ENCODE measurements at regions not wholly inside any gene's neighbourhood (a gene's known extent, or its start where the extent isn't known, plus 50 kb on each side); places are given as distances from the start of the nearest gene placed in this dataset.

- no peaks in the 10 kb centered on the region for H3K9me3 ChIP-seq (ENCODE audit: control insufficient read depth, insufficient read depth, low read depth, low read length)
- CTCF ChIA-PET: interaction anchor here (0.6 kb wide), 1 partner anchor 1826 kb away, joined by 3 read pairs; no protein-coding TSS in a partner anchor
- TF ChIP-seq ZNF610 (tag by site-specific recombination; IDR thresholded peaks at IDR 0.05; ENCODE audit: borderline replicate concordance) (no peak), ZNF24 (tag by site-specific recombination; IDR thresholded peaks at IDR 0.05) (no peak), ZNF174 (tag by site-specific recombination; IDR thresholded peaks at IDR 0.05) (no peak), ZNF2 (tag by site-specific recombination; IDR thresholded peaks at IDR 0.05) (no peak), ZNF398 (tag by site-specific recombination; IDR thresholded peaks at IDR 0.05) (no peak), SALL2 (tag by site-specific recombination; IDR thresholded peaks at IDR 0.05; ENCODE audit: borderline replicate concordance) (no peak), ZBTB20 (tag by site-specific recombination; IDR thresholded peaks at IDR 0.05) (no peak), ZFHX2 (tag by site-specific recombination; conservative IDR thresholded peaks at IDR 0.05) (no peak), ZSCAN16 (tag by site-specific recombination; IDR thresholded peaks at IDR 0.05) (no peak)
- no peak overlapping the region for H3K4me3 ChIP-seq (ENCODE audit: low read depth, low read length)
- H3K36me3 ChIP-seq (ENCODE audit: control insufficient read depth in 2 of 2, insufficient read depth in 1 of 2, low read length in 2 of 2): no peaks in the 10 kb centered on the region
- H3K4me1 ChIP-seq (ENCODE audit: control insufficient read depth, insufficient read depth, low read length): 0 out of 2 replicates have a peak, but pooled peaks cover 2% of the 10 kb centered on the region
- POLR2A ChIA-PET: no interaction called here
- H3K27ac ChIP-seq (ENCODE audit: extremely low read depth, low read depth, low read length): no peak overlapping the region
Observed at GRCh38 chr2:146987996-146988395, 856.8 kb upstream of the ACVR2A start.

DNA sequence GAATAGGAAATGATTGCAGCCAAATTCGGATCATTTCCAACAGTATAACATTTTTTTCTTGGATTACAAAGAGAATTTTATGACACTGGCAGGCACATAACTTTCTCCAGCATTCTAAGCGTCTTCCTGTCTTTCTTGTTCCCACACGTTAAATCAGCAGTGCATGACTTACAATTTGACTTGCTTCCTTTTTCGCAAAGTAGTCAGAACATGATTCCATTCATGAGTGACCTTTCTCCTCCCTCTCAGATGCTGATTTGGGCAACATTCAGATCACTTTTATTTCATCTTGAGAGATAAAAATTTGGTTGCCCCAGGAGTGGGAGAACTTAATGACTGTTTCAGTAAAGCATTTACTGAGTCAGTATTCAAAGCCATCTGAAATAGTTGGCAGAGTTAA lies 858.7 kb upstream of the ACVR2A start:
- TF ChIP-seq ZNF521 (tag by site-specific recombination; IDR thresholded peaks at IDR 0.05) (no peak), KLF16 (tag by site-specific recombination; IDR thresholded peaks at IDR 0.05) (no peak), ZNF664 (tag by site-specific recombination; IDR thresholded peaks at IDR 0.05) (no peak), ZNF433 (tag by site-specific recombination; IDR thresholded peaks at IDR 0.05; ENCODE audit: low read depth) (no peak)
- Histone ChIP-seq H3K4me1 (ENCODE audit: control insufficient read depth, insufficient read depth, low read length) (0 out of 2 replicates have a peak, but pooled peaks cover 2% of the 10 kb centered on the region), H3K36me3 (ENCODE audit: control insufficient read depth in 2 of 2, insufficient read depth in 1 of 2, low read length in 2 of 2) (no peaks in the 10 kb centered on the region), H3K27ac (ENCODE audit: extremely low read depth, low read depth, low read length) (no peak overlapping the region), H3K9me3 (ENCODE audit: control insufficient read depth, insufficient read depth, low read depth, low read length) (no peaks in the 10 kb centered on the region), H3K4me3 (ENCODE audit: low read depth, low read length) (no peak overlapping the region)
- POLR2A ChIA-PET: no interaction called here
- CTCF ChIA-PET: no interaction called here

DNA sequence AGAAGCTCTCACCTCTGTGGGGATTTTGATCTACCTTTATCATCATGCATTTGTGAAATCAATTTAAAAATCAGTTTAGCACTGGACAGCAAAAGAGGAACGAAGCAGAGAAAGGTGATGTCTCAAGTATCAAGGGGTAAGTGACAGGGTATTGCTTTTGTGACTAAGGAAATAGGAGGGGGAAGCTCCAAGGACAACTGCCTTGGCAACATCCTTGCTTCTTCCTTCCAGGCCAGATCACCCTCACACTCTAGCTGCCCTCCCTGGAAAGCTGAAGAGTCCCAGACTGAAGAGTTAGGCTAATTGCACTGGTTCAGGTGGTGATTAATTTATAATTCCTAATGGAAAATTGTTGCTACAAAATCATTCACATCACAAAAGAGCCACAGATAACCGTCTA lies 859.1 kb upstream of the ACVR2A start:
- Histone ChIP-seq H3K4me3 (ENCODE audit: low read depth, low read length) (no peak overlapping the region), H3K4me1 (ENCODE audit: control insufficient read depth, insufficient read depth, low read length) (0 out of 2 replicates have a peak, but pooled peaks cover 2% of the 10 kb centered on the region), H3K27ac (ENCODE audit: extremely low read depth, low read depth, low read length) (no peak overlapping the region), H3K36me3 (ENCODE audit: control insufficient read depth in 2 of 2, insufficient read depth in 1 of 2, low read length in 2 of 2) (no peaks in the 10 kb centered on the region), H3K9me3 (ENCODE audit: control insufficient read depth, insufficient read depth, low read depth, low read length) (no peaks in the 10 kb centered on the region)
- CTCF ChIA-PET: no interaction called here
- no peak for TF ChIP-seq ZNF23 (tag by site-specific recombination; IDR thresholded peaks at IDR 0.05; ENCODE audit: borderline replicate concordance)
- no peak for TF ChIP-seq ZNF174 (tag by site-specific recombination; IDR thresholded peaks at IDR 0.05)
- TF ChIP-seq TRIM28 (IDR thresholded peaks at IDR 0.05; ENCODE audit: borderline replicate concordance, low read length): no peak
- no peak for TF ChIP-seq ZNF621 (tag by site-specific recombination; IDR thresholded peaks at IDR 0.05)
- no peak for TF ChIP-seq ZNF560 (tag by site-specific recombination; IDR thresholded peaks at IDR 0.05; ENCODE audit: borderline replicate concordance)
- no peak for TF ChIP-seq ZNF624 (tag by site-specific recombination; IDR thresholded peaks at IDR 0.05)
- TF ChIP-seq ZNF473 (tag by site-specific recombination; IDR thresholded peaks at IDR 0.05): no peak
- TF ChIP-seq ZNF585B (tag by site-specific recombination; IDR thresholded peaks at IDR 0.05): no peak
- no peak for TF ChIP-seq GLIS2 (tag by site-specific recombination; IDR thresholded peaks at IDR 0.05)
- TF ChIP-seq MYNN (tag by site-specific recombination; IDR thresholded peaks at IDR 0.05; ENCODE audit: borderline replicate concordance): no peak
- TF ChIP-seq ZNF19 (tag by site-specific recombination; IDR thresholded peaks at IDR 0.05; ENCODE audit: low read depth): no peak
- TF ChIP-seq HOXC10 (CRISPR knock-in tag; IDR thresholded peaks at IDR 0.05): no peak
- TF ChIP-seq, protein P1, sequence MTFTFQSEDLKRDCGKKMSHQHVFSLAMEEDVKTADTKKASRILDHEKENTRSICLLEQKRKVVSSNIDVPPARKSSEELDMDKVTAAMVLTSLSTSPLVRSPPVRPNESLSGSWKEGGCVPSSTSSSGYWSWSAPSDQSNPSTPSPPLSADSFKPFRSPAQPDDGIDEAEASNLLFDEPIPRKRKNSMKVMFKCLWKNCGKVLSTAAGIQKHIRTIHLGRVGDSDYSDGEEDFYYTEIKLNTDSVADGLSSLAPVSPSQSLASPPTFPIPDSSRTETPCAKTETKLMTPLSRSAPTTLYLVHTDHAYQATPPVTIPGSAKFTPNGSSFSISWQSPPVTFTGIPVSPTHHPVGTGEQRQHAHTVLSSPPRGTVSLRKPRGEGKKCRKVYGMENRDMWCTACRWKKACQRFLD (tag by site-specific recombination; IDR thresholded peaks at IDR 0.05): no peak
- TF ChIP-seq ZNF521 (tag by site-specific recombination; IDR thresholded peaks at IDR 0.05): no peak
- POLR2A ChIA-PET: no interaction called here

Measured in HEK293 (cell line).